NOMO-1 (cell line): ENCODE measurements at regions not wholly inside any gene's neighbourhood (a gene's known extent, or its start where the extent isn't known, plus 50 kb on each side); places are given as distances from the start of the nearest gene placed in this dataset.
A peak's percentile ranks its signal among the peaks of the same experiment; 100 is the strongest.

Source experiments
- DNase-seq, 2 experiments: peaks; one replicate each; lab custom pipeline; 2025; ENCODE audit not compliant: unreplicated experiment in 2 of 2; lab: John Stamatoyannopoulos, UW

- DNase-seq: no peak
Observed at GRCh38 chr11:110951037-110951949, 239.1 kb upstream of the ARHGAP20 start.

- DNase-seq: no peak
Observed at GRCh38 chr11:110948112-110948511, 235.9 kb upstream of the ARHGAP20 start.

- no peak for DNase-seq
Observed at GRCh38 chr11:110947096-110947495, 234.9 kb upstream of the ARHGAP20 start.

GRCh38 chr11:110939471-110939870 lies 227.2 kb upstream of the ARHGAP20 start:
- no peak for DNase-seq

- DNase-seq: no peak
Observed at GRCh38 chr11:110935018-110935640, 222.9 kb upstream of the ARHGAP20 start.

GRCh38 chr11:110929129-110929528 lies 216.9 kb upstream of the ARHGAP20 start:
- no peak for DNase-seq

- DNase-seq: no peak
Observed at GRCh38 chr11:110928391-110928790, 216.2 kb upstream of the ARHGAP20 start.

- no peak for DNase-seq
Observed at GRCh38 chr11:110921742-110922521, 209.7 kb upstream of the ARHGAP20 start.

- DNase-seq: peak in 1 of 2 experiments; percentile 68
Observed at GRCh38 chr11:110919241-110919922, 207.1 kb upstream of the ARHGAP20 start.

GRCh38 chr11:110918351-110918750 lies 206.1 kb upstream of the ARHGAP20 start:
- DNase-seq: no peak

GRCh38 chr11:110912437-110912836 lies 200.2 kb upstream of the ARHGAP20 start:
- DNase-seq: no peak

GRCh38 chr11:110910384-110910783 lies 198.1 kb upstream of the ARHGAP20 start:
- no peak for DNase-seq

- no peak for DNase-seq
Observed at GRCh38 chr11:110909336-110909735, 197.1 kb upstream of the ARHGAP20 start.

GRCh38 chr11:110908401-110909105 lies 196.3 kb upstream of the ARHGAP20 start:
- no peak for DNase-seq

- DNase-seq: peak; percentile 73 to 96
Observed at GRCh38 chr11:110907629-110908028, 195.4 kb upstream of the ARHGAP20 start.

GRCh38 chr11:110903830-110904229 lies 191.6 kb upstream of the ARHGAP20 start:
- DNase-seq: no peak

GRCh38 chr11:110903378-110903777 lies 191.1 kb upstream of the ARHGAP20 start:
- DNase-seq: no peak

GRCh38 chr11:110901441-110901840 lies 189.2 kb upstream of the ARHGAP20 start:
- no peak for DNase-seq

- no peak for DNase-seq
Observed at GRCh38 chr11:110900426-110900825, 188.2 kb upstream of the ARHGAP20 start.

- DNase-seq: no peak
Observed at GRCh38 chr11:110897035-110897434, 184.8 kb upstream of the ARHGAP20 start.
